Hematopoietic multipotent progenitor cell treated with erythropoietin and hydrocortisone succinate and interleukin-3 and kit ligand, for 6 days (in vitro differentiated cells): ENCODE measurements at regions not wholly inside any gene's neighbourhood (a gene's known extent, or its start where the extent isn't known, plus 50 kb on each side); places are given as distances from the start of the nearest gene placed in this dataset.
A peak's percentile ranks its signal among the peaks of the same experiment; 100 is the strongest.
"Not testable (repeated sequence)": the region's sequence is repeated elsewhere in the genome, so short reads cannot be mapped to it uniquely, and the experiment has no call there.

ENCODE experiments used
- DNase-seq: peaks from one replicate; pipeline ENCODE4 v3.0.0-alpha.2; 2015

GRCh38 chr14:104404922-104405321 is 174.6 kb upstream of the C14orf180 start:
- DNase-seq = no peak

DNA sequence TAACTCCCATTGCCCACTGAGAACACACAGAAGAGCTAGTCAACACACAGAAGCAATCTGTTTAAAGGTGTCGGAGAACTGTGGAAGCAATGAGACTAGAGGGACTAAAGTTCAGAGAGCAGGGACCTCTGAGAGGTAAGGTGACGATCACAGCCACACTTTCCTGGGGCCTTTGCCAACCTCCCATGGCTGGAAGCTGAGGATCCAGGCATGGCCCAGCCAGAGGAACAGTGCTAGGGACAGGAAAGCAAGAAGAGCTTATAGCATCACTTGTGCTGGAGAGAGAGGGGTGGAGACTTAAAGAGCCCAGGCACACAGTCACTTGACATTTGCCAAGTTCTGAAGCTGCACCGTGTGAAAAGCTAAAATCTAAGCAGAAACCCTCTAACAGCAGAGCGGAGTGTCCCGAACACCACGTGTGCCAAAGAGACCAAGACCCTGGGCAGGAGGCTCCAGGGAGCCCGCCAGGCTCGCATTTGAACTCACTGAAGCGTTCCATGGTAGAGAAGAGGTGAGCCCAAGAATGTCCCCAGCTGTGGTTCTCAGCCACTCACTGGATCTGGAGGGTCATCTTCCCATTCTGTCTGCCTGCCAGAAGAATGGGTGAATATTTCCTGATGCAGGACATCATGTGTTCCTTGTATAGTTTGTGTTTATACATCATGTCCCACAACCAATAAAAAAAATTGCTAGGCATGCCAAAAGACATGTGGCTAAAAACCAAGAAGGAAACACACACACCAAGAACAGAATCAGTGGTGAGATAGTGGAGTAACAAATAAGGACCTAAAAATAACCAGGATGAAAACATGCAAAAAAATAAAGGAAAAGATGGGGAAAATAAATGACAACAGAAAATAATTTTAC is 174.0 kb upstream of the C14orf180 start:
- no peak for DNase-seq

- no peak for DNase-seq
These were observed 172.7 kb upstream of the C14orf180 start for GRCh38 chr14:104406831-104407230.

DNA sequence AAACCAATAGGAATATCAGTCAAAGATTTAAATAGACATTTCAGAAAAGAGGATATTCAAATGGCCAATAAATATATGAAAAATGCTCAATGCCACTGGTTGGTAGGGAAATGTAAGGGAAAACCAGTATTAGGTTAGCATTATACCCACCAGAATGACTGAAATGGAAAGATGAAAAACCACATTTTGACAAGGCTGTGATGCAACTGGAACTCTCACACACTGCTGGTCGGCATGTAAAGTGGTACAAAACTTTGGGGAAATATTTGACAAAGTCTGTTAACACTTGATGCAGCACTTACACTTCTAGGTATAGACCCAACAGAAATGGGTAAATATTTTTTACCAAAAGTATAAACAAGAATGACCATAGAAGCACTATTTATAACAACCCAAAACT is 163.2 kb upstream of the C14orf180 start:
- no peak for DNase-seq

DNA sequence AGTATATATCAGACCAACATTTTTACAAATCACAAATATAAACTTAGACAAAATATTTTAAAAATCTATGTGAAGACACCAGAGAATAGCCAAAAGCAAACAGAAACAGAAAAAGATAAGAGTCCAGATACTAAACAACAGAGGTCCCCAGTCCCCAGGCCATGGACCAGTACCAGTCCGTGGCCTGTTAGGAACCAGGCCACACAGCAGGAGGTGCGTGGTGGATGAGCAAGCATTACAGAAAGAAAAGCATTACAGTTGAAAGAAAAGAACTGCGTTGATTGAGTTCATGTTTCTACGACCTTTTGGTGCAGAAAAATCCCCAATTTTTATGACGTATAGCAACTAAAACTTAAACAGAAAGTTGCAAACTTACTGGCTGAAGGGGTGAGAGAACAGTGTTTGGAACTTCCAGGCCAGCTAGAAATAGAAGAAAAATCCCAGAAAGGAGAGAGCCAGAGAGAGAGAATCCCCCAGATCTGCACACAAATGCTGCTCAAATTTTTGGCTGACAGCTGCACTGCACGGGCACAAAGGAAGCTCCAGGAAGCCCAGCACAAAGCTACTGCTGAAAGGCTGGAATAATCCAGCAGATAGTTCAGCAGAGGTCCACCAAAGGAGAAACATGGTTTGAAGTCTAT is 159.6 kb upstream of the C14orf180 start:
- no peak for DNase-seq

GRCh38 chr14:104420523-104420922 is 159.0 kb upstream of the C14orf180 start:
- DNase-seq = not testable (repeated sequence)

- DNase-seq = no peak
These were observed 158.6 kb upstream of the C14orf180 start for GRCh38 chr14:104420990-104421389.

DNA sequence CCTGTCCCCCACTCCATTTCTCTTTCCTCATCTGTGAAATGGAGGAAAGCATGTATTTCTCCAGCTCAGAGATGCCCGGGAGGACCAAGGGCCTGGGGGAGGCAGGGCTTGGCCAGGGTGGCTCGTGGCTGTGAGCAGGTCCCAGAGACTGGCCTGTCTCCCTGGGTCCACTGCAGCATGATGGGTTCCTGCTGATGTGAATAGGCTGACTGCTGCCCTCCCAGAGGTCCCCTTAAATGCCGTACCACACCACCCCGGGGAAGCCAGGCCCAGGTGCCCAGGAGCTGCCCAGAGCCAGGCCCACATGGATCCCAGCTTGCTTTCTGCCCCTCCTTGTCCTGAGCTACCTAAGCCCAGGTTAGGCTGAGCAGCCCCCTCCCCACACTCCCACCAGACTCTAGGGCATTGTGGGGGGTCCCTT is 158.2 kb upstream of the C14orf180 start:
- DNase-seq = no peak

DNA sequence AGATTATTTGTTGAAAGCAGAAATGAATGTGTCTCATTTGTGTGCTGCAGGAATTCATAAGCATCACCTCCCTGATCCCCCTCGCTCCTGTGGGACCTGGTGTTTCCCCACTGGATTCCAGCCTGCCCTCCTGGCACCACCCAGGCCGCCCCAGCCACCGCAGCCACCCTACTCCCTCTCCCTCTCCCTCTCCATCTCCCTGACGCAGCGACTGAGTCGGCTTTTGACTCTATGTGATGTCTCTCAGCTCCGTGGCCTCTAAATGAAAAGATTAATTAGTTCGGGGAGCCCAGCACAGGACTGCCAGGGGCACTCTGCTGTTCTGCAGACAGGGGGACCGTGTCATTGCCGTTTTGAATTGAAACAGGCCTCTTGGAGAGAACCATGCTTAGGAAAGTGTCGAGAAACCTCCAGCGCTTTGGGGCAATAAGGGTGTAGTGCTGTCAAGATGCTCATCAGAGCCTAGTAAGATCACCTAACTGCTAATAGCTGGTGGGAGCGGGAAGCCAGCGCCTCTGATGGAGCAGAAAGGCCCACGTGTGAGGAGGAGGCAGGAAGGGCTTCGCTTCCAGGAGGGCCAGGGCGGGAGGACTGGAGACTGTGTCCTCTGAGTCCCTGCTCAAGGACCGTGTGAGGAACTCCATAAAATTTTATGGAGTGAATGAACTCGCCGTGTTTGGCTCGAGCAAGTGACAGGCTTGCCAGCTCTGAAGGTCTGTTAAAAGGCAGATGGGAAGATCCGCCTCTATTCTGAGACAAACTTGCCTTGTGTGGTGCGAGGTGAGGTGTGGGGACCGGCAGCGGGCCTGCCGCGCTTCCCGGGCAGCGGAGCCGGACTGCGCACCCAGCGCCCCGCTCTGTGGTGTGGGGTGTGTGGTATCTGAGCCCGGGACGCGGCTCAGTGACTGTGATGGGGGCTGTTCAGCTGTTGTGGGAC is 157.4 kb upstream of the C14orf180 start:
- DNase-seq = no peak

DNA sequence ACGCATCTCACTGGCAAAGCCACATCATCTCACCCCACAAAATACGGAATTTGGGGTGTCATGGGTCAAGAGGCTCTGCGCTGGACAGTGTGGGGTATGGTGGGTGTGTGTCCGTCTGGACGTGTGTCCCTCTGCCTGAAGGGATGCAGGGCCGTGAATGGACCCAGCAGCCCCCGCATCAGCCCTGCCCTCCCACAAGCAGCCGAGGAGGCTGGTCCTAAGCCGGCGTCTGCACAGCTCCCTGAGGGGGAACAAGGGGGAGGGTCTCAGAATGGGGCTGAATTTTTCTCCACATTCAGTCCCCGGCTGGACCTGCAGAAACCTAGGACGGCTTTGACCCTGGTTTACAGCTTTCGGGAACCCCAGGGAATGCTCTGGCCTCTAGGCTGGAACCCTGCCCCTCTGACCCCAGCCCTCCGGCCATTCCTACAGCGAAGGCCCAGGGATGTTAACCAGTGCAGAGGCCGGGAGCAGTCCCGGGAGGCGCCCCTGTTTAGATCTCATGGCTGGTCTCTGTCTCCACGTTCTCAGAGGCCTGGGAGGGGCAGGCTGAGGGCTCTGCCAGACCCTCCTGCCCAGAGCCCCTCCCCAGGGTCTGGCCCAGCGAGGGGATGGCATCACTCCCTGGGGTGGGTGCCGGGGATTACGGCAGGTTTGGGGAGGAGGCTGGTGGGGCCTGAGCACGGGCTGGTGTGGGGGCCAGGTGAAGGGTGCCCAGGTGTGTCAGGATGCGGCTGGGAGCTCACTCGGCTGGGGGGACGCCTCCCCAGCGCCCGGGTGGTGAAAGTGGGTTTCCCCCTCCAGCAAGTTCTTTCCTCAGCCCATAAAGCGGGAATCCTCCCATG is 156.5 kb upstream of the C14orf180 start:
- DNase-seq = no peak

GRCh38 chr14:104423701-104424405 is 155.7 kb upstream of the C14orf180 start:
- no peak for DNase-seq

DNA sequence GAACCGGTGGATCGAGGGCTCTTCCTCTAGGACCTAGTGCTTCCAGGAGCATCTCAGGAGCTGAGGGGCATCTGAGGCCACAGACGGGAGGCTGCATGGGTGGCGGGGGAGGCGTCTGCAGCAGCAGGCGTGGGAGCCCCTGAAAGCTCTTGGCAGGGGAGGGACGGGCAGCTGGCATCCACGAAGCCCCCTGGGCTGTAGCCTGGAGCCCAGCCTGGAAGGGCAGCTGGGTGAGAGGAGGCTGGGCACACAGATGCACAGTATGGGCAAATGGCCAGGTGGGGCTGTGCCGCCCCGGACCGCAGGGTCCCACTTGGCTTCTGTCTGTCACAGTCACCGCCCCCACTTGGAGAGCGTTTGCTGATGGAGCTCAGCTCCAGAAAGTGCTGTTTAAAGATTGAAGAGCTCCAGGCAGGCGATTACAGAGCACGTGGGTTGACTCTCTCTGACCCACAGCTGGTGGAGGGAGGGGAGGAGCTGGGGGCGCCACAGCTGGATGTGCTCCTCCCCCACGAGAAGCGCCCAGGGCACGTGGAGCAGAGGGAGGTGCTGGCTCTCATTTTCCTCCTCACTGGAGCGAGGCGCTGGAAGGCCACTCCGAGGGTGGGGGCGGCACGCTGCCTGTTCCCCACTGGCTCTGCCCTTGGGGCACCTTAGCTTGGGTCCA is 155.0 kb upstream of the C14orf180 start:
- peak; percentile 26 for DNase-seq

DNA sequence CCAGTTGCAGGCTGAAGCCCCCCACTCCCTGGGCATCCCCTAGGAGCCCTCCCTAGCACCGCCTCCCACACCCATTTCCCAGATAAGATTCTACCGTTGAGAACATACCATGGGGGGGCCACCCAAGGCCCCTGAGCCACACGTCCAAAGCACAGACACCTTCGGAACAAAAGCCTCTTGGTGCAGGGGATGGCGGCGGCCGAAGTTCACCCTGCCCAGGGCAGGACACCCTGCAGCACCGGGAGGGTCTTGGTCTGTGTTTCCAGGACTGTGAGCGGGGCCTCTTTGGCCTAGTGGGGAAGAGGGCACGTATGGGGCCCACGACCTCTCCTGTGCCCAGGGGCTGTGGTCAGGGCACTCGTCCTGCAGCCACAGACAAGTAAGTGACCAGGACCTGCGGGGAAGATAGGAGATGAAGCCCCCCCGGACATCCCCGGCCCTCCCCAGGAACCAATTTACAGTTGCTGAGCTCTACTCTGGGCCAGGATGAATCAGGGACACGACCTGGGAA is 154.3 kb upstream of the C14orf180 start:
- no peak for DNase-seq

- no peak for DNase-seq
These were observed 153.6 kb upstream of the C14orf180 start for GRCh38 chr14:104425763-104426646.

DNA sequence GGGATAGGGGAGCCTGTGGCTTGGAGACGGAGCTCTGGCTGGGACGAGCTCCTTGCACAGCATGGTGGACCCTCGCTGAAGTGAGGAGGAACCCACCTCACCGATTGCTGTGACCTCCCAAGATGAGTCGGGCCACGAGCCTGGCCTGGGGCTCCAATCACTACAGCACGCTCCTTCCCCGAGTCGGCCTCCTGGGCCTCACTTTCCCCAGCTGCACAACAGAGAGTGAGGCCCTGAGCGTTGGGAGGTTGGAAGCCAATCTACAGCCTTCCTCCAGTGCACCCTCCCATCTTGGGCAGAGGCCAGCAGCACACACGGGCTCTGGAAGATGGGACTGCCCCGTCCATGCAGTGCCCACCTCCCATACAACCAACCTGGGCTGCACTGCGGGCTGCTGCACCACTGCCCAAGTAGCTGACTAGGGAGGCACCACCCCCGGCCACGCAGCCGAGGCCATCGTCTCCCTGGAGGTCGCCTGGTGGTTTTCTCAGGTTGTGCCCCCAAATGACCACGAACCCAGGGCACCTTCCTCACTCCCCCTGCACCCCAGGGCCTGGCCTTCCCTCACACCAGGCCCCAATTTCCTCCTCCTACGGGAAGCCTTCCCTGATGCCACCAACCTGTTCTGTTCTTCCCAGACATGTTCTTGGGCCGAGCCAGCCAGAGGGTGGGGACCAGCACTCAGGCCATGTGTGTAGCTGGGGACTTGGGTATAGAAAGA is 152.3 kb upstream of the C14orf180 start:
- no peak for DNase-seq

DNA sequence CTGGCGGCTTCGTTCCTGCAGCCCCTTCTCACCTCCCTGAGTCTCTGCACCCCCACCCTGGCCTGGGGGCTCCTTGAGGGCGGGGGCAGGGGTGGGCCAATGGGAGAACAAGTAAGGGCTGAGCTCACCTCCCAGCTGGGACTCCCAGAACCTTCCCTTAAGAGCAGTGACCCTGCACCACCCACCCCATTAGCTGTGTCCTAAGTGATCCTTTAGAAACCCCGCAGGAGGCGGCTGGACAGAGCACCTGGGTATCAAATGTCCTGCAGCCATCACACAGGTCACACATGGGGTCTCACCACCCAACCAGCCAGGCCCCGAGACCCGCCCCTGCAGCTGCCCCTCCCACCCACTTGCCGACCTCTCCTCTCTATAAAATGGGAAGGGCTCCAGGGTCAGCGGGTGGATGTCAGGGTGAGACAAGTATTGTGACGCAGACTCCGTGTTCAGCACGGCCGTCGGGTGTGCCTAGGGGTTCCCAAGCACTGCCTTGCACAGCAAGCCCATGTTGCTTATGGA is 151.2 kb upstream of the C14orf180 start:
- DNase-seq = no peak

DNA sequence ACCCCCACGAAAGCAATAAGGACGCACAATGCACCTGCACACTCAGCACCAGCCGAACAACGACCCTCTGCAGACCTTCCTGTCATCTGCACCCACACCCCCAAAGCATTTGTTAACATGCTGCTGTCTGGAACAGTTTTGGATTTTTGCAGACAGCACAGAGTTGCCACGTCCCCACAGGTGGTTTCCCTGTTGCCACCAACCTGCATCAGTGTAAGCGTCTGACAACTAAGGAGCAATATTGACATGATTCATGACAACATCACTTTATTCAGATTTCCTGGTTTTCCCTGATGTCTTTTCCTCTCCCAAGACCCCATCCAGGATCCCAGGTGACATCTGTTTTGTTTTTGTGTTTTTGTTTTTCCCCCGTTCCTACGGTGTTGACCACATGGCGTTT is 150.7 kb upstream of the C14orf180 start:
- DNase-seq = no peak

- no peak for DNase-seq
These were observed 150.2 kb upstream of the C14orf180 start for GRCh38 chr14:104429291-104429861.
